NCI-H1436 treated with DMSO at 0.1 percent for 48 hours (cell line): ENCODE measurements at regions not wholly inside any gene's neighbourhood (a gene's known extent, or its start where the extent isn't known, plus 50 kb on each side); places are given as distances from the start of the nearest gene placed in this dataset.
"Not testable (repeated sequence)": the region's sequence is repeated elsewhere in the genome, so short reads cannot be mapped to it uniquely, and the experiment has no call there.

Experiments
- DNase-seq: peaks from one replicate; lab custom pipeline; 2025; lab: John Stamatoyannopoulos, UW

GRCh38 chr2:61677306-61677705 is 139.2 kb upstream of the XPO1 start:
- DNase-seq = no peak

GRCh38 chr2:61675204-61675603 is 137.0 kb upstream of the XPO1 start:
- no peak for DNase-seq

- DNase-seq = no peak
Observed at GRCh38 chr2:61671561-61672315, 133.6 kb upstream of the XPO1 start.

GRCh38 chr2:61670591-61671501 is 132.7 kb upstream of the XPO1 start:
- no peak for DNase-seq

- no peak for DNase-seq
Observed at GRCh38 chr2:61664190-61664589, 126.0 kb upstream of the XPO1 start.

- no peak for DNase-seq
Observed at GRCh38 chr2:61662990-61663389, 124.8 kb upstream of the XPO1 start.

GRCh38 chr2:61660511-61661388 is 122.6 kb upstream of the XPO1 start:
- DNase-seq = no peak

- DNase-seq = no peak
Observed at GRCh38 chr2:61658841-61659780, 121.0 kb upstream of the XPO1 start.

- DNase-seq = not testable (repeated sequence)
Observed at GRCh38 chr2:61649946-61650345, 111.8 kb upstream of the XPO1 start.

- no peak for DNase-seq
Observed at GRCh38 chr2:61649021-61649420, 110.9 kb upstream of the XPO1 start.

GRCh38 chr2:61647044-61647443 is 108.9 kb upstream of the XPO1 start:
- no peak for DNase-seq

- no peak for DNase-seq
Observed at GRCh38 chr2:61645911-61646310, 107.8 kb upstream of the XPO1 start.

GRCh38 chr2:61643153-61643552 is 105.0 kb upstream of the XPO1 start:
- not testable (repeated sequence) for DNase-seq

GRCh38 chr2:61640406-61640805 is 102.2 kb upstream of the XPO1 start:
- DNase-seq = no peak

GRCh38 chr2:61639721-61640120 is 101.6 kb upstream of the XPO1 start:
- no peak for DNase-seq

- DNase-seq = no peak
Observed at GRCh38 chr2:61636686-61637085, 98.5 kb upstream of the XPO1 start.

GRCh38 chr2:61634512-61634911 is 96.4 kb upstream of the XPO1 start:
- no peak for DNase-seq

- no peak for DNase-seq
Observed at GRCh38 chr2:61633250-61633649, 95.1 kb upstream of the XPO1 start.

- no peak for DNase-seq
Observed at GRCh38 chr2:61632276-61633169, 94.4 kb upstream of the XPO1 start.

- DNase-seq = no peak
Observed at GRCh38 chr2:61631321-61631720, 93.2 kb upstream of the XPO1 start.
